ENCODE measurements at regions not wholly inside any gene's neighbourhood (a gene's known extent, or its start where the extent isn't known, plus 50 kb on each side); places are given as distances from the start of the nearest gene placed in this dataset.

DNA sequence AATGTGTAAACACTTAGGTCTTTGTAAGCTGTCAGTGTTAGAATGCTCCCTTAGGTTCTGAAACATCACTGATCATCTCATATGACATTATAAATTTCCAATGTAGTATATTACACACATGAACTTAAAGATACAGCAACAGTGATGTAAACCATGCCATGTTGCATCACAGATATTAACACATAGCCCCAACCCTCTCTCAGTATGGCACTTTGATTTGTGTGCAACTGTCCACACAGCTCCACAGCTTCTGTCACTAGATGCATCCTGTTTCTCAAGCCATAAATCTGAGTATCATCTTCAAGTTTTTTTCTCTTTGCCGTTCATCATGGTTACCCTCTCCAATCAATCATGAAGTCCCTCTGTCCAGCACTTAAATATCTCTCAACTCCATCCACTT lies 69.2 kb upstream of the LRP1B start:
- Mint-ChIP-seq H3K36me3 (ENCODE audit: low read depth) (peaks cover 3% of the 10 kb centered on the region), H3K27me3 (ENCODE audit: low read depth) (no peaks in the 10 kb centered on the region), H3K4me1 (ENCODE audit: low read depth) (no peaks in the 10 kb centered on the region), H3K4me3 (no peak overlapping the region), H3K9me3 (peaks cover 9% of the 10 kb centered on the region), H3K27ac (no peak overlapping the region)
- intact Hi-C loops (cut with micrococcal nuclease) = no loop called here
- no peak for DNase-seq
- CTCF ChIA-PET = no interaction called here

DNA sequence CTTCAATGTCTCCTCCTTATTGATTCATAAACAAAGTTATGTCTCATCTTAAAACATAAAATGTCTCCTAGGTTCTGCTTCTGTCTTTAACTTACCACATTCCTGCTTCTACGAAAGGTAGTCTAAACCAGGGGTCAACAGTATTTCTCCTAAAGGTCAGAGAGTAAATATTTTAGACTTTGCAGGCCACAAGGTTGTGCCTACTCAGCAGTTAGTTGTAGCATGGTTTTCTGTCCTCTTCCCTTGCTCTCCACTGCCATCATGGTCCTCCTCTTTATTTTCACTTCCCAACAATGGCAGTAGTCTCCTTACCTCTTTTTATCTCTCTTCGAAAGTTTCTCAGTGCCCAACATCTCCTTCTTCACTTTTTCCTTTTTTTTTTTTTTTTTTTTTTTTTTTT lies 68.3 kb upstream of the LRP1B start:
- no peak for DNase-seq
- Mint-ChIP-seq H3K9me3 (peaks cover 9% of the 10 kb centered on the region), H3K4me1 (ENCODE audit: low read depth) (no peaks in the 10 kb centered on the region), H3K36me3 (ENCODE audit: low read depth) (peaks cover 3% of the 10 kb centered on the region), H3K27me3 (ENCODE audit: low read depth) (no peaks in the 10 kb centered on the region), H3K27ac (no peak overlapping the region), H3K4me3 (no peak overlapping the region)
- CTCF ChIA-PET = no interaction called here
- intact Hi-C loops (cut with micrococcal nuclease) = no loop called here

DNA sequence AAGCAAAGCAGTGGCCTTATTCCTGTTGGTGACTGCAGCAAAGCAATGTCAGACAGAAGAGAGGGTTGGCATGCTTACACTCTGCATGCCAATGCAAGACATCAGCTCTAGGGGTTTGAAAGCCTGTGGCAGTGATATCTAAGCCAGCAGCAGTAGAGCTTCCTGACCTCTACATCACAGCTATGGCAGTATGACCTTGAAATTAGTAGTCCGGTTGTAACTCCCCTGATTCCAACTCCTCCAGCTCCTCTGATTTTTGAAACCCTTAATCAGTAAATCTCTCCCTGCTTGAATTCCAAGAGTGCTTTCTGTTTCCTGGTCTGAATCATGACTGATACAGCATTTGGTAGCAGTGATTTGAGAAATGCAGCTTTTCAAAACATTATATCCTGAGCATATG lies 60.0 kb upstream of the LRP1B start:
- intact Hi-C loops (cut with micrococcal nuclease) = no loop called here
- no peaks in the 10 kb centered on the region for H3K4me1 Mint-ChIP-seq (ENCODE audit: low read depth)
- no peak for DNase-seq
- CTCF ChIA-PET = no interaction called here
- H3K27ac Mint-ChIP-seq = no peak overlapping the region
- no peak overlapping the region for H3K4me3 Mint-ChIP-seq
- H3K27me3 Mint-ChIP-seq (ENCODE audit: low read depth) = no peaks in the 10 kb centered on the region
- peaks cover 3% of the 10 kb centered on the region for H3K9me3 Mint-ChIP-seq
- H3K36me3 Mint-ChIP-seq (ENCODE audit: low read depth) = no peaks in the 10 kb centered on the region

DNA sequence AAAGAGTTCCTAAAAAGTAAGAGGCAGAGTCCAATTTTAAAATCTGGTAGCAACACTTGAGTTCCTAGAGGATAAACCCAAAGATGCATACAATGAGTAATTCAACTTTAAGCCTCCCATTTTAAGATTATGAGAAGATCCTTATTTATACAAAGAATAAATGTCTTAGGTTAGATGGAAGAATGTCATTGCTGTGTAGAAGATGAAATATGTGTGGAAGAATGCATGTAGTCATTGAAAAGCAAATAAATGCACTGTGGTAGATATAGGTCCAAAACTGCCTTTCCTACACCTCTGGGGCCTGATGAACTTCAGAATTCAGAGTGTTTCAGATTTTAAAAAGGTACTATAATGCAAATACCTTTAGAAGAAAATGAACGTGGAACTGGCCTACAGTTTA lies 58.7 kb upstream of the LRP1B start:
- Mint-ChIP-seq H3K4me1 (ENCODE audit: low read depth) (no peaks in the 10 kb centered on the region), H3K27ac (no peak overlapping the region), H3K27me3 (ENCODE audit: low read depth) (no peaks in the 10 kb centered on the region), H3K4me3 (no peak overlapping the region), H3K9me3 (peaks cover 5% of the 10 kb centered on the region), H3K36me3 (ENCODE audit: low read depth) (no peaks in the 10 kb centered on the region)
- intact Hi-C loops (cut with micrococcal nuclease) = no loop called here
- DNase-seq = no peak
- CTCF ChIA-PET = no interaction called here

DNA sequence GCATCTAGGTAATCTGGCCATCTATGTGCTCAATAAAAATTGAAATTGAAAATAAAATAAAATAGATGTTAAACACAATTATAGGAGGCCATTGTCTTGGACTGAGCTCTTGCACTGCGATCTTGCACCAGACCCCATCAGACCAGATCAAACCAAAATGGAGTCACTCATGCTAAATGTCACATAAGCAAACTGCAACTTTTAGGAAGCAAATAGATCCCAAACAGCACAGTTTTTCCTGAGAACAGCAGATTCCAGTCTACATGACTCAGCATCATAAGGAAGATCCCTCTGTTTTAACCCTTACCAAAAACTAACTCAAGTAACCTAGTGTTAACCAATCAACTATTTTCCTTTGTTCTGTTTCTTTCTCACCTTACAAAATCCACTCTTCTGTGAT lies 57.7 kb upstream of the LRP1B start:
- Mint-ChIP-seq H3K36me3 (ENCODE audit: low read depth) (no peaks in the 10 kb centered on the region), H3K4me3 (no peak overlapping the region), H3K27ac (no peak overlapping the region), H3K4me1 (ENCODE audit: low read depth) (no peaks in the 10 kb centered on the region), H3K27me3 (ENCODE audit: low read depth) (no peaks in the 10 kb centered on the region), H3K9me3 (peaks cover 6% of the 10 kb centered on the region)
- DNase-seq = no peak
- CTCF ChIA-PET = no interaction called here
- intact Hi-C loops (cut with micrococcal nuclease) = no loop called here

DNA sequence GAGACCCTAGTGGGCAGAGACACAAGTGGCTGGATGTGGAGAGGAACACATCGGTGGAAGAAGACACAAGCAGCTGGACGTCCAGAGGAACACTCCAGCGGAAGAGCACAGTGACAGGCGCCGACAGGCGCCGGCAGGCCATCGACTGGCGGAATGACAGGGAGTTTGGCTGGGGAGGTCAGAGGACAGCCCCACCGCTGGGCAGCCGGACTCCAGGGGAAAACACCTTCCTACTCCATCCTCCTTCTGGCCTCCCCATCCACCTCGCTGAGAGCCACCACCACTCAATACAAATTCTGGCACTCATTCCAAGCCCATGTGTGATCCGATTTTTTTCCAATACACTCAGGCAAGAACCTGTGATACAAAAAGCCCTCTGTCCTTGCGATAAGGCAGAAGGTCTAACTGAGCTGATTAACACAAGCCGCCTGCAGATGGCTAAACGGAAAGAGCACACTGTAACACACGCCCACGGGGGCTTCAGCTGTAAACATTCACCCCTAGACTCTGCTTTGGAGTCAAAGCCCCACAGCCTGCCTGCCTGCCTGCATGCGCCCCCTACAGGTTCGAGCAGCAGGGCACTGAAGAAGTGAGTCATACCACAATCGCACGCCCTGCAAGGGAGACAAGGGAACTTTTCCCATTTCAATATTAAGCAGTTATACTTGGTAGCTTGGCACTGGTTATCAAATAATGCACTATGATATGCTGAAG lies 50.2 kb upstream of the LRP1B start:
- CTCF ChIA-PET = no interaction called here
- H3K4me3 Mint-ChIP-seq = no peak overlapping the region
- H3K36me3 Mint-ChIP-seq (ENCODE audit: low read depth) = no peaks in the 10 kb centered on the region
- H3K9me3 Mint-ChIP-seq = peaks cover 3% of the 10 kb centered on the region
- intact Hi-C loops (cut with micrococcal nuclease) = no loop called here
- H3K27me3 Mint-ChIP-seq (ENCODE audit: low read depth) = no peaks in the 10 kb centered on the region
- no peaks in the 10 kb centered on the region for H3K4me1 Mint-ChIP-seq (ENCODE audit: low read depth)
- H3K27ac Mint-ChIP-seq = no peak overlapping the region
- no peak for DNase-seq
